GM21526 (cell line): ENCODE measurements at regions not wholly inside any gene's neighbourhood (a gene's known extent, or its start where the extent isn't known, plus 50 kb on each side); places are given as distances from the start of the nearest gene placed in this dataset.

Experiments
- ATAC-seq: cut with Tn5 transposase; IDR thresholded peaks from one replicate; pipeline ENCODE4 v1.9.1; 2021; ENCODE audit warnings: moderate library complexity; ENCODE audit not compliant: unreplicated experiment, low FRiP score

DNA sequence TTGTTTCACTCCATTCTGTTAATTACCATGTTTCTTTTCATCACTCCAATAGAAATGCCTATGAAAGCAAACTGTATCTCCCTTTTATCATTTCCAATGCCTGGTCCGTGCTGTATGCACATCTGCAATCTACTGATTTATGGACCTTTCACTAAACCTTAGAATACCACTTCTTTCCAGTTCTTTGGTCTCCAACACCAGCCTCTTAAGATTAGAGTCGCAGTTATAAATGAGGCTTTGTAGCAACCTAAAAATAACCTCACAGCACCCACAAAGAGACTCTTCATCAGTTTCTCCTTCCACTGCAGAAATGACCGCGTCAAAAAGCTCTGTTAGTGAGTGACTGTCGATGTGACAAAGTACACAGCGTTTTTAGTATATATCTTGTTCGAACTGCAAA lies 282.6 kb downstream of the ADGRA3 start:
- ATAC-seq = no peak

GRCh38 chr4:22220965-22221364 lies 272.4 kb upstream of the KCNIP4 start:
- ATAC-seq = no peak

DNA sequence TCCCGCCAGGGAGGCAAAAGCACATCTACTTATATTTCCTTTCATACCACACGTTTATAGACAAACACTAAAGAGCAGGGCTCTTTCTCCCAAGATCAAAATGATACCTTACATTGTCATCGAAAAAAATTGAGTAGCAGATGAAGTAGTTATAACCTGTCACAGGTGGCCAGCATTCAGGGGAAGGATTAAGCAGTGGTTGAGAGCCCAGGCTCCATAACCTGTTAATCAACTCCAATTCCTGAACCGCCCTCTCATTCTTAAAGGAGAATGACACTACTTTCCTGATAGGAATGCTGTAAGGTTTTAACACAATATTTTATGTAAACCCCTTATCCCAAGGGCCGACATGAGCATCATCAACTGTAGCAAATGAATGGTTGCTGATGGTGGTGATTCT lies 268.9 kb upstream of the KCNIP4 start:
- ATAC-seq = no peak

DNA sequence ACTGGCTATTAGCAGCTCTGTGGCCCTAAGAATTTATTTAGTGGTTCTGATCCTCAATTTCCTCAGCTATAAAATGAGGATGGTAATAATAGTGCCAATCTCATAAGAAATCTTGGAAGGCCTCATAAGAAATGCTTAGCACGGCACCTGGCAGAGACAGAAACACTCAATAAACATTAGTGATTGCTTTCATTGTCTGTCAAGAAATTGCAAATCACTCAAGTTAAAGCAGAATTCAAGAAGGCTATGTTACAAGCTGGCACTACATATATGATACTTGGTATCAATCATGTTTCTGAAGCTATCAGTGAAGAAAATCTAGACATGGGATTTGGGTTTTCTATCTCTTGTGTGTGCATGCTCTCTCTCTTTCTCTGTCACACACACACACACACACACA lies 267.7 kb upstream of the KCNIP4 start:
- no peak for ATAC-seq

- ATAC-seq = no peak
Measured at GRCh38 chr4:22215084-22215483, 266.5 kb upstream of the KCNIP4 start.

DNA sequence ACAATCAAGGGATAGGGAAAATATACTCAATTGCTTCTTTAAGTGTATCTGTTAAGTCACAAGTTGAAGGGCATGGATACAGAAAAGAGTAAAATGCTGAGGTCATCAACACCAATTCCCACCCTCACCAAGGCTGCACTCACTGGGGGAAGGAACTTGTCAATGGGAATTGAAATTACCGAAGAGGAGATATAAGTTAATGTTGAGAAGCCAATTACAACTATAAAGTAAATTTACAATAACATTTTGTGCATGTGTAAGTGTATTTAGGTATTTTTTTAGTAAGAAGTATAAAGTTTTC lies 255.1 kb upstream of the KCNIP4 start:
- ATAC-seq = no peak

DNA sequence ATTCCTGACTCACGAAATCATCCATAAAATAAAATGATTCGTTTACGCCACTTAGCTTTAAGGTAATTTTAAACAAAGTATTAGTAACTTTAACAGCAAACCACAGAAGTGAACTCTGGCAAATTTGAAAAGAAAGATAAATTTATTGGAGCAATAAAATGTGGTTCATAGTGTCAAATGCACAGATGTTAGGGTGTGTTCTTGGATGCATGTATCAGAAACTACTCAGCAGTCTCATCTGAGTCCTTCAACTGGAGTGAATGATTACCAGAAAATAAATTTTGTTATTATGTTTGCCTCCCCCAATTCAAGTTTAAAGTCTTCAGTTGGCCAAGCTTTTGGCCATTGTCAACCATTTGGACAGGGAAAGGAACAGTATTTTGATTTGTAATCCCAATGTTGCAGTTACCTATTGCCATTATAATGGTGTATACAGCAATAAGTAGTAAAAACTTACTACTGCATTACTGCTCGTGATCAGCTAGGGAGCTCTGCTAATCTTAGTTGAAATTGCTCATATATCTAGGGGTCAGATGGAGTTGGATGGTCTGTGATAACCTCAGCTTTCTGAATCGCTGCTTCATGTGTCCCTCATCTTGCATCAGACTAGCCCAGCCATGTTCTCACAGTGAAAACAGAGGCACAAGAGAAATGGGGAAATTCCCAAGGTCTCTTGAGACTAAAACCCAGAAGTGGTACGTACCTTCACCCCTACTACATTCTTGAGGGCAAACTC lies 254.6 kb upstream of the KCNIP4 start:
- ATAC-seq = no peak

- no peak for ATAC-seq
Measured at GRCh38 chr4:22202246-22202974, 253.8 kb upstream of the KCNIP4 start.

GRCh38 chr4:22201256-22201655 lies 252.7 kb upstream of the KCNIP4 start:
- ATAC-seq = no peak

DNA sequence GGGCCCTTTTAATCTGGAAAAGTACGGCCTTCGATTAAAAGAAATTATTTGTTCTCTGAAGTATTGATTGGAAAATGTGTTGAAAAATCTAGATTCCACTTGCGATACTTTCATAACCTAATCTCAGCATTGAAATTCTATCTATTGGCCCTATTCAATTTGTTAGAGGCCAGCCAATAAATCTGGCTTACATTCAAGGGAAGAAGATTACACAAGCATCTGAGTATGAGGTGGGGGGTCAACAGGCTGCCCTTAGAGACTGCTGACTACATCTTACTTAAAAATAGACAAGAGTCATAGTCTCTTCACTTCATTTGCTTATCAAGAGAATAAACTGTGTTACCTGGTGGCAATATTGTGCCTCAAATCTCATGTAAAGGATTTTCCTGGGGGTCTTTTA lies 248.0 kb upstream of the KCNIP4 start:
- ATAC-seq = no peak

- ATAC-seq = no peak
Measured at GRCh38 chr4:22192084-22192511, 243.5 kb upstream of the KCNIP4 start.

GRCh38 chr4:22191565-22191964 lies 243.0 kb upstream of the KCNIP4 start:
- ATAC-seq = no peak

DNA sequence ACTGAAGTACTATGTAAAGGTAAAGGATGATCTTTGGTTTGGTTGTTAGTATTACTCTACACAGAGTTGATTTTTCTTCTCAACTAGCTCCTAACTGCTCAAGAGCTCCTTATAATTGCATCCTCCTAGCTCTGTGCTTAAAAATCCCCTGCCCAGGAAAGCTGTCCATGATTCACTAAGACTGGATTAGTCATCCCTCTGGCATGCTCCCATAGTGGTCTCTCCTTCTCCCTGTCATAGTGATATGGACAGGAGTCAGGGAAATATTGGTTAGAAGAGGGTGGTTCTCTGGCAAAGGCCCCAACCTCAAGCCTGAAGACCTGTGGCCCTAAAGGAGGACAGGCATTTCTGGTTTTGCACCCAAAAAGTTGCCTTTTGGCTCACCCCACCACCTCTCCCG lies 242.3 kb upstream of the KCNIP4 start:
- ATAC-seq = no peak

GRCh38 chr4:22187203-22187820 lies 238.7 kb upstream of the KCNIP4 start:
- no peak for ATAC-seq

- no peak for ATAC-seq
Measured at GRCh38 chr4:22181736-22182135, 233.2 kb upstream of the KCNIP4 start.

- no peak for ATAC-seq
Measured at GRCh38 chr4:22179124-22179874, 230.7 kb upstream of the KCNIP4 start.

DNA sequence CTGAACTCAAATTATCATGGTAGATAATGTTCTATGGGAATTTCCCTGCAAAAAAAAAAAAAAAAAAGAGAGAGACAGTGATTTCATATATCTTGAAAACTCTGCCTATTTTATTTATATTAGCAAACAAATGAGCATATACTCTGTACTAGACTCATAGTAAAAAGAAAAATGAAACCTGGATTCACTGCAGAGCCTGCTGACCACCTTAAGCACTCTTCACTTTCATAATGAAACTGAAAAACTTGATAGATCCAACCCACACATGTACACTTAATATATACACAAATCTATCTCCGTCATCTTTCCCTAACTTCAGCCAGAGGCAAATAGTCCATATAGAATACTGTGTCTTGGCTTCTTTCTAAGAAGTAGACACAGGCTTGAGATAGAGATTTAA lies 226.1 kb upstream of the KCNIP4 start:
- ATAC-seq = no peak

DNA sequence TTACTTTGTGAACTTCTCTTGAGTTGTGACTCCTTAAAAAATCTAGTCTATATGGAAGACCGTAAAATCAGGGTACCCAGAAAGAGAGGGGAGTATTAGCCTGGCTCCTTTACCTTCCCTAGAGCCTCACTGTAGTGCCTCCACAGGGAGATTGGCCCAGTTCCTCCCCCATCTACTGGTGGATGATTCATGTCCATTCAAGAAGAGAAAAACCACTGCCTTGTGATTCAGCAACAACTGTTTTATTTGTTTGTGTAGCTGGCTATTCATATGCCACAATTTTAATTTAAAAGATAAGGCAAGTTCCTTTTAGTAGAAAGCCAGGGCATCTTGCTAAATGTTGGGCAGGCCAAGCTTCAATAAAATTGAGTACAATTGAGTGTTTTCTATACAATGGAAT lies 221.8 kb upstream of the KCNIP4 start:
- ATAC-seq = no peak

DNA sequence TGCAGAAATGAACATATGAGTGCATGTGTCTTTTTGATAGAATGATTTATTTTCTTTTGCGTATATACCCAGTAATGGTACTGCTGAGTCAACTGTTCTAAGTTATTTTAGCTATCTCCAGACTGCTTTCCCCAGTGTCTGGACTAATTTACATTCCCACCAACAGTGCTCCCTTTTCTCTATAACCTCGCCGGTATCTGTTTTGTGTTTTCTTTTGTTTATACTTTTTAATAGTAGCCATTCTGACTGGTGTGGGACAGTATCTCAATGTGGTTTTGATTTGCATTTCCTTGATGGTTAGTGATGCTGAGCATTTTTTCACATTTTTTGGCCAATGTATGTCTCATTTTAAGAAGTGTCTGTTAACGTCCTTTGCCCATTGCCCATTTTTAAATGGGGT lies 218.6 kb upstream of the KCNIP4 start:
- no peak for ATAC-seq

- no peak for ATAC-seq
Measured at GRCh38 chr4:22162454-22162853, 213.9 kb upstream of the KCNIP4 start.

DNA sequence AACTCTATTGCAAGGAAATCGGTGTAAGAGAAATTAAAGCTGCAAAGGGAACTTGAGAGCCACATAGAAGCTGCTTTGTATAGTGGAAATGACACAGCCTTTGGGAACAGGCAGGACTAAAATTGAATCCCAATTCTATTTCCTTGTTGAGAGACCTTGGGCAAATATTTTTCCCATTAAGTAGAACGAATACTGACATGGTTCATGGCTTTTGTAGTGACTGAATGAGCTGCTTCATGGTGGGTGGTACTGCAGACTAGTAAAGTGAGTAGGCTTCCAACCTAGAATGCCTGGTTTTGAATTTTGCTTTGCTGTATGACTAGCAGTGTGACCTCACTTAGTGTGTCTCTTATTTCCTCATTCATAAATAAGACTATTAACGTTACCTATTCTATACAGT lies 182.2 kb upstream of the KCNIP4 start:
- no peak for ATAC-seq
